HEK293 (cell line): ENCODE measurements at regions not wholly inside any gene's neighbourhood (a gene's known extent, or its start where the extent isn't known, plus 50 kb on each side); places are given as distances from the start of the nearest gene placed in this dataset.

Source experiments
- CTCF ChIA-PET: fragments of 350-600 bp; formaldehyde crosslinking; extraction: SDS; loops from one replicate; lab custom pipeline; 2021; ENCODE audit warnings: antibody characterized with exemption; lab: Yijun Ruan, JAX
- POLR2A ChIA-PET: fragments of 300-600 bp; formaldehyde crosslinking; extraction: SDS; loops from one replicate; lab custom pipeline; 2020; ENCODE audit warnings: antibody characterized with exemption, inconsistent platforms; lab: Yijun Ruan, JAX
- H3K27ac ChIP-seq: fragments of 200-500 bp; sonication (Bioruptor generic); 2 replicates; pipeline ENCODE4 v1.5.1; 2014; ENCODE audit warnings: low read depth, low read length, control low read depth, inconsistent platforms; ENCODE audit errors: extremely low read depth
- H3K36me3 ChIP-seq, 2 experiments: fragments of 200-500 bp in 1 of 2; sonication (Bioruptor generic) in 1 of 2; 1 replicate in 1 of 2; 2 replicates in 1 of 2; pipeline ENCODE4 v1.5.1; 2014 to 2017; ENCODE audit warnings: inconsistent platforms in 2 of 2, low read length in 2 of 2; ENCODE audit not compliant: control insufficient read depth in 2 of 2, insufficient read depth in 1 of 2
- H3K4me1 ChIP-seq: fragments of 200-500 bp; sonication (Bioruptor generic); 2 replicates; pipeline ENCODE4 v1.5.1; 2014; ENCODE audit warnings: mild to moderate bottlenecking, low read length, inconsistent platforms; ENCODE audit not compliant: control insufficient read depth, insufficient read depth
- H3K4me3 ChIP-seq: 2 replicates; pipeline ENCODE4 v1.5.1; 2011; ENCODE audit warnings: low read depth, mild to moderate bottlenecking, control low read depth, low read length, moderate library complexity
- H3K9me3 ChIP-seq: fragments of 200-500 bp; sonication (Bioruptor generic); 2 replicates; pipeline ENCODE4 v1.5.1; 2014; ENCODE audit warnings: low read depth, low read length, inconsistent platforms; ENCODE audit not compliant: control insufficient read depth, insufficient read depth
- BCL11B ChIP-seq: fragments of 450-650 bp; formaldehyde crosslinking; IDR thresholded peaks from 2 replicates; pipeline ENCODE4 v1.5.1; 2016; ENCODE audit warnings: low read depth, missing biosample characterization, missing genetic modification characterization
- MEIS1 ChIP-seq: sonication (generic); formaldehyde crosslinking; IDR thresholded peaks from 2 replicates; pipeline ENCODE4 v1.8.1; 2022; ENCODE audit warnings: missing genetic modification reagents, mild to moderate bottlenecking, borderline replicate concordance
- ZNF10 ChIP-seq: fragments of 450-650 bp; formaldehyde crosslinking; IDR thresholded peaks from 2 replicates; pipeline ENCODE4 v1.5.1; 2017; ENCODE audit warnings: missing biosample characterization, missing genetic modification characterization
- ZNF132 ChIP-seq: fragments of 450-650 bp; formaldehyde crosslinking; IDR thresholded peaks from 2 replicates; pipeline ENCODE4 v1.5.1; 2017; ENCODE audit warnings: missing biosample characterization, missing genetic modification characterization, borderline replicate concordance
- ZNF274 ChIP-seq, 2 experiments: fragments of 200-500 bp in 1 of 2; fragments of 450-650 bp in 1 of 2; sonication (Bioruptor generic) in 1 of 2; formaldehyde crosslinking in 1 of 2; IDR thresholded peaks; 2 replicates each; pipeline versions ENCODE4 v1.5.1 to v1.6.1; 2014 to 2016; ENCODE audit warnings: borderline replicate concordance in 1 of 2, inconsistent platforms in 1 of 2, low read length in 1 of 2, missing biosample characterization in 1 of 2, missing genetic modification characterization in 1 of 2
- ZNF311 ChIP-seq: fragments of 450-650 bp; formaldehyde crosslinking; IDR thresholded peaks from 2 replicates; pipeline ENCODE4 v1.5.1; 2017; ENCODE audit warnings: missing biosample characterization, missing genetic modification characterization, borderline replicate concordance
- ZNF335 ChIP-seq: fragments of 450-650 bp; formaldehyde crosslinking; conservative IDR thresholded peaks from 2 replicates; pipeline ENCODE4 v1.5.1; 2016; ENCODE audit warnings: missing biosample characterization, missing genetic modification characterization
- ZNF426 ChIP-seq: fragments of 450-650 bp; formaldehyde crosslinking; IDR thresholded peaks from 2 replicates; pipeline ENCODE4 v1.5.1; 2017; ENCODE audit warnings: missing biosample characterization, missing genetic modification characterization, mild to moderate bottlenecking, inconsistent platforms, moderate library complexity
- ZNF501 ChIP-seq: fragments of 450-650 bp; formaldehyde crosslinking; IDR thresholded peaks from 2 replicates; pipeline ENCODE4 v1.5.1; 2016; ENCODE audit warnings: missing biosample characterization, missing genetic modification characterization
- ZNF530 ChIP-seq: fragments of 450-650 bp; formaldehyde crosslinking; IDR thresholded peaks from 2 replicates; pipeline ENCODE4 v1.5.1; 2016; ENCODE audit warnings: low read depth, missing biosample characterization, missing genetic modification characterization
- ZNF600 ChIP-seq: fragments of 450-650 bp; formaldehyde crosslinking; IDR thresholded peaks from 2 replicates; pipeline ENCODE4 v1.5.1; 2016; ENCODE audit warnings: missing biosample characterization, missing genetic modification characterization
- ZNF677 ChIP-seq: fragments of 450-650 bp; IDR thresholded peaks from 2 replicates; pipeline ENCODE4 v1.5.0; 2018; ENCODE audit warnings: missing biosample characterization, mild to moderate bottlenecking, missing genetic modification characterization, moderate library complexity
- ZNF785 ChIP-seq: fragments of 450-650 bp; formaldehyde crosslinking; IDR thresholded peaks from 2 replicates; pipeline ENCODE4 v1.5.1; 2016; ENCODE audit warnings: missing biosample characterization, missing genetic modification characterization
- TF ChIP-seq, protein P1 (sequence below): fragments of 450-650 bp; formaldehyde crosslinking; IDR thresholded peaks from 2 replicates; pipeline ENCODE4 v1.5.1; 2016; ENCODE audit warnings: missing biosample characterization, missing genetic modification characterization
- TF ChIP-seq, protein P2 (sequence below): fragments of 450-650 bp; formaldehyde crosslinking; conservative IDR thresholded peaks from 2 replicates; pipeline ENCODE4 v1.5.1; 2016; ENCODE audit warnings: low read depth, missing biosample characterization, missing genetic modification characterization
- TF ChIP-seq, protein P3 (sequence below): fragments of 450-650 bp; formaldehyde crosslinking; IDR thresholded peaks from 2 replicates; pipeline ENCODE4 v1.5.1; 2016; ENCODE audit warnings: missing biosample characterization, missing genetic modification characterization
- TF ChIP-seq, protein P4 (sequence below): fragments of 450-650 bp; formaldehyde crosslinking; IDR thresholded peaks from 2 replicates; pipeline ENCODE4 v1.5.1; 2017; ENCODE audit warnings: missing biosample characterization, missing genetic modification characterization
- TF ChIP-seq, protein P5 (sequence below): fragments of 450-650 bp; formaldehyde crosslinking; IDR thresholded peaks from 2 replicates; pipeline ENCODE4 v1.5.1; 2016; ENCODE audit warnings: missing biosample characterization, missing genetic modification characterization, low read depth

DNA sequence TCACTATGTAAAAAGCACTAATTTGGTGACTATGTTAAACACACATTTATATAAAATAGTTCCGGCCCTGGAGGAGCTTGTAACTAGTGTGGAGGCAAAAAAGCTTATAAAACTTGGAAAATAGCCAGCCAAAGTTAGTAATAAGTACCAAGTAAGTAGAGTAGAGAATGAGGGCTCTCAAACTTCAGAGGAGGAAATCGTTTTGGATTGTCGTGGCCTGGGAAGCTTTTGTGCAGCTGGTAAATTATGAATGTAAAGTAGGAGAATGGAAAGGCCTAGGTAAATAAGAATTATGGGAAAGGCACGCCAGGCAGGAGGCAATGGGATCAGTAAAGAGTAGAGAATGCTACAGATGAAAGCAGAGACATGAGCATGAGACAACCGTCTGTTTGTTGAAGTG is 832.7 kb upstream of the ZNF608 start:
- Histone ChIP-seq H3K36me3 (no peaks in the 10 kb centered on the region), H3K27ac (no peak overlapping the region), H3K4me1 (peaks cover 17% of the 10 kb centered on the region), H3K4me3 (no peak overlapping the region), H3K9me3 (no peaks in the 10 kb centered on the region)
- CTCF ChIA-PET: interaction anchor here (0.7 kb wide), 1 partner anchor 106 kb away, joined by 3 read pairs; no protein-coding TSS in a partner anchor
- TF ChIP-seq ZNF335 (tag by site-specific recombination) (no peak), ZNF426 (tag by site-specific recombination) (no peak), ZNF785 (tag by site-specific recombination) (no peak), MEIS1 (CRISPR knock-in tag) (no peak), ZNF530 (tag by site-specific recombination) (no peak), BCL11B (tag by site-specific recombination) (no peak)
- TF ChIP-seq, protein P1, sequence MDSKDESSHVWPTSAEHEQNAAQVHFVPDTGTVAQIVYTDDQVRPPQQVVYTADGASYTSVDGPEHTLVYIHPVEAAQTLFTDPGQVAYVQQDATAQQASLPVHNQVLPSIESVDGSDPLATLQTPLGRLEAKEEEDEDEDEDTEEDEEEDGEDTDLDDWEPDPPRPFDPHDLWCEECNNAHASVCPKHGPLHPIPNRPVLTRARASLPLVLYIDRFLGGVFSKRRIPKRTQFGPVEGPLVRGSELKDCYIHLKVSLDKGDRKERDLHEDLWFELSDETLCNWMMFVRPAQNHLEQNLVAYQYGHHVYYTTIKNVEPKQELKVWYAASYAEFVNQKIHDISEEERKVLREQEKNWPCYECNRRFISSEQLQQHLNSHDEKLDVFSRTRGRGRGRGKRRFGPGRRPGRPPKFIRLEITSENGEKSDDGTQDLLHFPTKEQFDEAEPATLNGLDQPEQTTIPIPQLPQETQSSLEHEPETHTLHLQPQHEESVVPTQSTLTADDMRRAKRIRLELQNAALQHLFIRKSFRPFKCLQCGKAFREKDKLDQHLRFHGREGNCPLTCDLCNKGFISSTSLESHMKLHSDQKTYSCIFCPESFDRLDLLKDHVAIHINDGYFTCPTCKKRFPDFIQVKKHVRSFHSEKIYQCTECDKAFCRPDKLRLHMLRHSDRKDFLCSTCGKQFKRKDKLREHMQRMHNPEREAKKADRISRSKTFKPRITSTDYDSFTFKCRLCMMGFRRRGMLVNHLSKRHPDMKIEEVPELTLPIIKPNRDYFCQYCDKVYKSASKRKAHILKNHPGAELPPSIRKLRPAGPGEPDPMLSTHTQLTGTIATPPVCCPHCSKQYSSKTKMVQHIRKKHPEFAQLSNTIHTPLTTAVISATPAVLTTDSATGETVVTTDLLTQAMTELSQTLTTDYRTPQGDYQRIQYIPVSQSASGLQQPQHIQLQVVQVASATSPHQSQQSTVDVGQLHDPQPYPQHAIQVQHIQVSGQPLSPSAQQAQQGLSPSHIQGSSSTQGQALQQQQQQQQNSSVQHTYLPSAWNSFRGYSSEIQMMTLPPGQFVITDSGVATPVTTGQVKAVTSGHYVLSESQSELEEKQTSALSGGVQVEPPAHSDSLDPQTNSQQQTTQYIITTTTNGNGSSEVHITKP (tag by site-specific recombination): no peak
- POLR2A ChIA-PET: no interaction called here

DNA sequence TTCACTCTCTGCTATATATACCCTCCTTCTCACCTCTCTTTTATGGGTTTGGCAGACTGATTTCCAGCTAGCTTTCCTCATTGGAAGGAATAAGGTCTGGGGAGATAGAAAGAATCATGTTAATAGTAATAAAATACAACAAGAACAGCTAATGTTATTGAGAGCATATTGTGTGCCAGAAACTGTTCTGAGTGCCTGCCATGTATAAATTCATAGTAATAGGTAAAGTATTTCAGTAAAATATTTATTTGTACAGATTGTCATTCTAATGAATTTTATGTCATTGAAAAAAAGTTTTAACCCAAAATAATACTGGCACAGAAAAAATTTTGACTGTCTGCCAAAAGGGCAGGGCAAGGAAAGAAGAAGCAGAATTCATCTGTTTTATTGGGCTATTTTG is 834.9 kb upstream of the ZNF608 start:
- peaks cover 6% of the 10 kb centered on the region for H3K4me1 ChIP-seq
- no peak overlapping the region for H3K4me3 ChIP-seq
- ChIA-PET POLR2A (no interaction called here), CTCF (no interaction called here)
- H3K36me3 ChIP-seq: no peaks in the 10 kb centered on the region
- H3K9me3 ChIP-seq: no peaks in the 10 kb centered on the region
- H3K27ac ChIP-seq: no peak overlapping the region
- TF ChIP-seq, protein P2, sequence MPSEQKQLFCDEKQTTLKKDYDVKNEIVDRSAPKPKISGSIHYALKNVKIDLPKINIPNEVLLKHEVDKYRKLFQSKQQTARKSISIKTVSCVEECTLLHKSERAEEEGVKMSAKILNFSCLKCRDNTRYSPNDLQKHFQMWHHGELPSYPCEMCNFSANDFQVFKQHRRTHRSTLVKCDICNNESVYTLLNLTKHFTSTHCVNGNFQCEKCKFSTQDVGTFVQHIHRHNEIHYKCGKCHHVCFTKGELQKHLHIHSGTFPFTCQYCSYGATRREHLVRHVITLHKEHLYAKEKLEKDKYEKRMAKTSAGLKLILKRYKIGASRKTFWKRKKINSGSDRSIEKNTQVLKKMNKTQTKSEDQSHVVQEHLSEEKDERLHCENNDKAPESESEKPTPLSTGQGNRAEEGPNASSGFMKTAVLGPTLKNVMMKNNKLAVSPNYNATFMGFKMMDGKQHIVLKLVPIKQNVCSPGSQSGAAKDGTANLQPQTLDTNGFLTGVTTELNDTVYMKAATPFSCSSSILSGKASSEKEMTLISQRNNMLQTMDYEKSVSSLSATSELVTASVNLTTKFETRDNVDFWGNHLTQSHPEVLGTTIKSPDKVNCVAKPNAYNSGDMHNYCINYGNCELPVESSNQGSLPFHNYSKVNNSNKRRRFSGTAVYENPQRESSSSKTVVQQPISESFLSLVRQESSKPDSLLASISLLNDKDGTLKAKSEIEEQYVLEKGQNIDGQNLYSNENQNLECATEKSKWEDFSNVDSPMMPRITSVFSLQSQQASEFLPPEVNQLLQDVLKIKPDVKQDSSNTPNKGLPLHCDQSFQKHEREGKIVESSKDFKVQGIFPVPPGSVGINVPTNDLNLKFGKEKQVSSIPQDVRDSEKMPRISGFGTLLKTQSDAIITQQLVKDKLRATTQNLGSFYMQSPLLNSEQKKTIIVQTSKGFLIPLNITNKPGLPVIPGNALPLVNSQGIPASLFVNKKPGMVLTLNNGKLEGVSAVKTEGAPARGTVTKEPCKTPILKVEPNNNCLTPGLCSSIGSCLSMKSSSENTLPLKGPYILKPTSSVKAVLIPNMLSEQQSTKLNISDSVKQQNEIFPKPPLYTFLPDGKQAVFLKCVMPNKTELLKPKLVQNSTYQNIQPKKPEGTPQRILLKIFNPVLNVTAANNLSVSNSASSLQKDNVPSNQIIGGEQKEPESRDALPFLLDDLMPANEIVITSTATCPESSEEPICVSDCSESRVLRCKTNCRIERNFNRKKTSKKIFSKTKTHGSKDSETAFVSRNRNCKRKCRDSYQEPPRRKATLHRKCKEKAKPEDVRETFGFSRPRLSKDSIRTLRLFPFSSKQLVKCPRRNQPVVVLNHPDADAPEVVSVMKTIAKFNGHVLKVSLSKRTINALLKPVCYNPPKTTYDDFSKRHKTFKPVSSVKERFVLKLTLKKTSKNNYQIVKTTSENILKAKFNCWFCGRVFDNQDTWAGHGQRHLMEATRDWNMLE (tag by site-specific recombination): no peak
- TF ChIP-seq ZNF677: peak; percentile 85
- no peak for TF ChIP-seq ZNF600 (tag by site-specific recombination)

DNA sequence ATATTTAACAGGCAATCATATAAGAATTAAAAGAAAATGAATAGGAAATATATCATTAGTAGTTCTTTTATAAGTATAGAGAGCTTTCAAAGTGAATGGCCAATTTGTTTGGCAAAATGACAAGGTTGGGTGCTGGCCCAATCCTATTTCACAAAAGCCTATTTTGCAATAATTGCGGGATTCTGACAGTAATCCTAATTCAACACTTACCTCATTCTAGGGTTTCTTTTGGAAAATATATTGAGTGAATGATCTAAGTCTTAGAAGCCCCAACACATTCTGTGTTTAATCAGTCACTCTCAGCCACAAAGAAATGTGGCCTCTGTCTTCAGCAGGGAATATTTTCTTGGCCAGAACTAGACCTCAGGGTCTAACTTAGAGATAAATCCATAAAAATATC is 835.9 kb upstream of the ZNF608 start:
- POLR2A ChIA-PET: no interaction called here
- Histone ChIP-seq H3K9me3 (no peaks in the 10 kb centered on the region), H3K4me1 (peaks cover 5% of the 10 kb centered on the region), H3K27ac (no peak overlapping the region), H3K4me3 (no peak overlapping the region), H3K36me3 (no peaks in the 10 kb centered on the region)
- CTCF ChIA-PET: no interaction called here
- no peak for TF ChIP-seq ZNF10
- TF ChIP-seq, protein P3, sequence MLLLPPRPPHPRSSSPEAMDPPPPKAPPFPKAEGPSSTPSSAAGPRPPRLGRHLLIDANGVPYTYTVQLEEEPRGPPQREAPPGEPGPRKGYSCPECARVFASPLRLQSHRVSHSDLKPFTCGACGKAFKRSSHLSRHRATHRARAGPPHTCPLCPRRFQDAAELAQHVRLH (tag by site-specific recombination): no peak
- no peak for TF ChIP-seq ZNF132 (tag by site-specific recombination)
- TF ChIP-seq, protein P4, sequence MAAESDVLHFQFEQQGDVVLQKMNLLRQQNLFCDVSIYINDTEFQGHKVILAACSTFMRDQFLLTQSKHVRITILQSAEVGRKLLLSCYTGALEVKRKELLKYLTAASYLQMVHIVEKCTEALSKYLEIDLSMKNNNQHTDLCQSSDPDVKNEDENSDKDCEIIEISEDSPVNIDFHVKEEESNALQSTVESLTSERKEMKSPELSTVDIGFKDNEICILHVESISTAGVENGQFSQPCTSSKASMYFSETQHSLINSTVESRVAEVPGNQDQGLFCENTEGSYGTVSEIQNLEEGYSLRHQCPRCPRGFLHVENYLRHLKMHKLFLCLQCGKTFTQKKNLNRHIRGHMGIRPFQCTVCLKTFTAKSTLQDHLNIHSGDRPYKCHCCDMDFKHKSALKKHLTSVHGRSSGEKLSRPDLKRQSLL: no peak
- TF ChIP-seq, protein P5, sequence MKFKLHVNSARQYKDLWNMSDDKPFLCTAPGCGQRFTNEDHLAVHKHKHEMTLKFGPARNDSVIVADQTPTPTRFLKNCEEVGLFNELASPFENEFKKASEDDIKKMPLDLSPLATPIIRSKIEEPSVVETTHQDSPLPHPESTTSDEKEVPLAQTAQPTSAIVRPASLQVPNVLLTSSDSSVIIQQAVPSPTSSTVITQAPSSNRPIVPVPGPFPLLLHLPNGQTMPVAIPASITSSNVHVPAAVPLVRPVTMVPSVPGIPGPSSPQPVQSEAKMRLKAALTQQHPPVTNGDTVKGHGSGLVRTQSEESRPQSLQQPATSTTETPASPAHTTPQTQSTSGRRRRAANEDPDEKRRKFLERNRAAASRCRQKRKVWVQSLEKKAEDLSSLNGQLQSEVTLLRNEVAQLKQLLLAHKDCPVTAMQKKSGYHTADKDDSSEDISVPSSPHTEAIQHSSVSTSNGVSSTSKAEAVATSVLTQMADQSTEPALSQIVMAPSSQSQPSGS (tag by site-specific recombination): no peak
- no peak for TF ChIP-seq ZNF501
- no peak for TF ChIP-seq ZNF274 (IDR thresholded peaks at IDR 0.05; ENCODE audit: low read length)
- TF ChIP-seq ZNF274 (tag by site-specific recombination; IDR thresholded peaks at IDR 0.05; ENCODE audit: borderline replicate concordance): no peak
- no peak for TF ChIP-seq ZNF311
